Smooth muscle cell (in vitro differentiated cells): ENCODE measurements at regions not wholly inside any gene's neighbourhood (a gene's known extent, or its start where the extent isn't known, plus 50 kb on each side); places are given as distances from the start of the nearest gene placed in this dataset.

Source experiments
- DNase-seq: peaks from one replicate; lab custom pipeline; 2025; ENCODE audit not compliant: unreplicated experiment; lab: John Stamatoyannopoulos, UW
- H2AFZ ChIP-seq: fragments of 200-600 bp; sonication (generic); 2 replicates; pipeline ENCODE4 v1.6.0; 2016; ENCODE audit warnings: antibody characterized with exemption, low read depth, mild to moderate bottlenecking
- H3F3A ChIP-seq: fragments of 200-600 bp; sonication (generic); 2 replicates; pipeline ENCODE4 v1.6.0; 2017; ENCODE audit warnings: antibody characterized with exemption, low read depth
- H3K27ac ChIP-seq: fragments of 200-600 bp; sonication (generic); 2 replicates; pipeline ENCODE4 v1.5.1; 2016; ENCODE audit warnings: low read depth, mild to moderate bottlenecking
- H3K27me3 ChIP-seq: fragments of 200-600 bp; sonication (generic); 2 replicates; pipeline ENCODE4 v1.6.1; 2016; ENCODE audit warnings: low read depth, mild to moderate bottlenecking
- H3K36me3 ChIP-seq: fragments of 200-600 bp; sonication (generic); 2 replicates; pipeline ENCODE4 v1.5.1; 2016; ENCODE audit warnings: low read depth
- H3K4me1 ChIP-seq: fragments of 200-600 bp; sonication (generic); 2 replicates; pipeline ENCODE4 v1.5.1; 2016; ENCODE audit warnings: low read depth
- H3K4me2 ChIP-seq: fragments of 200-600 bp; sonication (generic); 2 replicates; pipeline ENCODE4 v1.6.0; 2016; ENCODE audit warnings: mild to moderate bottlenecking
- H3K4me3 ChIP-seq: fragments of 200-600 bp; sonication (generic); 2 replicates; pipeline ENCODE4 v1.5.1; 2016; ENCODE audit warnings: mild to moderate bottlenecking
- H3K79me2 ChIP-seq: fragments of 200-600 bp; sonication (generic); 2 replicates; pipeline ENCODE4 v1.6.0; 2016; ENCODE audit warnings: low read depth, mild to moderate bottlenecking
- H3K9ac ChIP-seq: fragments of 200-600 bp; sonication (generic); 2 replicates; pipeline ENCODE4 v1.6.0; 2016; ENCODE audit warnings: low read depth
- H3K9me3 ChIP-seq: fragments of 200-600 bp; sonication (generic); replicated peaks from 2 replicates; pipeline ENCODE4 v1.5.1; 2016; ENCODE audit warnings: low read depth
- H4K20me1 ChIP-seq: fragments of 200-600 bp; sonication (generic); 2 replicates; pipeline ENCODE4 v1.6.0; 2016; ENCODE audit warnings: low read depth
- CTCF ChIP-seq: fragments of 200-600 bp; sonication (generic); IDR thresholded peaks from 2 replicates; pipeline ENCODE4 v1.5.1; 2017; ENCODE audit warnings: borderline replicate concordance, mild to moderate bottlenecking, antibody characterized with exemption; ENCODE audit not compliant: insufficient read depth, poor library complexity, severe bottlenecking
- WGBS: methylation state at CpG from one replicate; pipeline ENCODE4 v1.1.7; 2016; ENCODE audit warnings: low lambda C conversion rate; 5-methylcytosine and 5-hydroxymethylcytosine counted together

GRCh38 chr10:57098146-57098545 lies 737.1 kb upstream of the ZWINT start:
- WGBS: 79% methylated on average over 2 of the region's 2 CpGs

GRCh38 chr10:57096044-57096443 lies 735.0 kb upstream of the ZWINT start:
- DNase-seq: no peak
- H3K27me3 ChIP-seq: no peaks in the 10 kb centered on the region
- no peak overlapping the region for H3K4me3 ChIP-seq
- no peak overlapping the region for H3K27ac ChIP-seq
- WGBS: 98% methylated on average over 3 of the region's 3 CpGs
- no peak overlapping the region for H2AFZ ChIP-seq
- TF ChIP-seq CTCF: no peak
- H3K36me3 ChIP-seq: no peaks in the 10 kb centered on the region
- H3K9me3 ChIP-seq: no peaks in the 10 kb centered on the region
- H3K4me1 ChIP-seq: no peaks in the 10 kb centered on the region
- H3K4me2 ChIP-seq: no peak overlapping the region
- H4K20me1 ChIP-seq: no peaks in the 10 kb centered on the region
- H3F3A ChIP-seq: no peaks in the 10 kb centered on the region
- no peak overlapping the region for H3K9ac ChIP-seq
- no peaks in the 10 kb centered on the region for H3K79me2 ChIP-seq

More at GRCh38 chr10:57098146-57098545, 737.1 kb upstream of the ZWINT start:
- H3K36me3 ChIP-seq: no peaks in the 10 kb centered on the region
- no peak for TF ChIP-seq CTCF
- H3K4me1 ChIP-seq: no peaks in the 10 kb centered on the region
- no peak for DNase-seq
- no peak overlapping the region for H2AFZ ChIP-seq
- H4K20me1 ChIP-seq: no peaks in the 10 kb centered on the region
- H3K9ac ChIP-seq: no peak overlapping the region
- no peaks in the 10 kb centered on the region for H3K79me2 ChIP-seq
- H3K4me3 ChIP-seq: no peak overlapping the region
- H3K9me3 ChIP-seq: no peaks in the 10 kb centered on the region
- H3K27ac ChIP-seq: no peak overlapping the region
- H3K27me3 ChIP-seq: no peaks in the 10 kb centered on the region
- no peak overlapping the region for H3K4me2 ChIP-seq
- H3F3A ChIP-seq: no peaks in the 10 kb centered on the region

- H3K9ac ChIP-seq: no peak overlapping the region
- no peak overlapping the region for H3K4me2 ChIP-seq
- no peak for DNase-seq
- no peak overlapping the region for H2AFZ ChIP-seq
- no peaks in the 10 kb centered on the region for H3K4me1 ChIP-seq
- H3K9me3 ChIP-seq: no peaks in the 10 kb centered on the region
- H3K27me3 ChIP-seq: no peaks in the 10 kb centered on the region
- no peaks in the 10 kb centered on the region for H3F3A ChIP-seq
- H3K4me3 ChIP-seq: no peak overlapping the region
- 77% methylated on average over 7 of the region's 7 CpGs for WGBS
- H4K20me1 ChIP-seq: no peaks in the 10 kb centered on the region
- H3K27ac ChIP-seq: no peak overlapping the region
- no peaks in the 10 kb centered on the region for H3K36me3 ChIP-seq
- no peaks in the 10 kb centered on the region for H3K79me2 ChIP-seq
- TF ChIP-seq CTCF: no peak
Measured at GRCh38 chr10:57094965-57095364, 733.9 kb upstream of the ZWINT start.

GRCh38 chr10:57094083-57094482 lies 733.0 kb upstream of the ZWINT start:
- H3K9ac ChIP-seq: no peak overlapping the region
- H3K4me2 ChIP-seq: no peak overlapping the region
- DNase-seq: no peak
- no peaks in the 10 kb centered on the region for H3K4me1 ChIP-seq
- H3K27me3 ChIP-seq: no peaks in the 10 kb centered on the region
- no peaks in the 10 kb centered on the region for H3K79me2 ChIP-seq
- H4K20me1 ChIP-seq: no peaks in the 10 kb centered on the region
- H3K4me3 ChIP-seq: no peak overlapping the region
- H3K9me3 ChIP-seq: no peaks in the 10 kb centered on the region
- H3F3A ChIP-seq: no peaks in the 10 kb centered on the region
- H3K27ac ChIP-seq: no peak overlapping the region
- no peaks in the 10 kb centered on the region for H3K36me3 ChIP-seq
- no peak for TF ChIP-seq CTCF
- no peak overlapping the region for H2AFZ ChIP-seq
